GM13977 (cell line): ENCODE measurements at regions not wholly inside any gene's neighbourhood (a gene's known extent, or its start where the extent isn't known, plus 50 kb on each side); places are given as distances from the start of the nearest gene placed in this dataset.

Source experiments
- DNase-seq: peaks from one replicate; pipeline ENCODE4 v3.0.0; 2012; ENCODE audit warnings: low spot score
- CTCF ChIP-seq: IDR thresholded peaks from 2 replicates; pipeline ENCODE4 v1.5.1; 2012; ENCODE audit warnings: mild to moderate bottlenecking, control low read depth; ENCODE audit not compliant: insufficient read depth; ENCODE audit errors: extremely low read depth, missing control alignments
- in situ Hi-C: fragments of 300-500 bp; cut with MboI; formaldehyde crosslinking; loops from one replicate; pipeline ENCODE4 v1.12.0; 2022; ENCODE audit warnings: low sequenced_read_pairs, low pct_unique_long_range_greater_than_20kb, mixed read lengths, inconsistent platforms; ENCODE audit not compliant: unreplicated experiment

- DNase-seq: no peak
- in situ Hi-C loops: no loop called here
- TF ChIP-seq CTCF: no peak
Observed at GRCh38 chr1:102103646-102104045, 106.9 kb upstream of the OLFM3 start.

GRCh38 chr1:102102276-102102780, 105.6 kb upstream of the OLFM3 start:
- TF ChIP-seq CTCF: no peak
- in situ Hi-C loops: no loop called here
- DNase-seq: no peak

- no peak for TF ChIP-seq CTCF
- in situ Hi-C loops: no loop called here
- no peak for DNase-seq
Observed at GRCh38 chr1:102100666-102101065, 103.9 kb upstream of the OLFM3 start.

- in situ Hi-C loops: no loop called here
- no peak for TF ChIP-seq CTCF
- DNase-seq: no peak
Observed at GRCh38 chr1:102099916-102100315, 103.2 kb upstream of the OLFM3 start.

GRCh38 chr1:102098536-102098935, 101.8 kb upstream of the OLFM3 start:
- in situ Hi-C loops: no loop called here
- TF ChIP-seq CTCF: no peak
- no peak for DNase-seq

- DNase-seq: no peak
- TF ChIP-seq CTCF: no peak
- in situ Hi-C loops: no loop called here
Observed at GRCh38 chr1:102098081-102098480, 101.4 kb upstream of the OLFM3 start.

GRCh38 chr1:102097451-102097850, 100.7 kb upstream of the OLFM3 start:
- no peak for TF ChIP-seq CTCF
- no peak for DNase-seq
- in situ Hi-C loops: no loop called here
